Loucy (cell line): ENCODE measurements at regions not wholly inside any gene's neighbourhood (a gene's known extent, or its start where the extent isn't known, plus 50 kb on each side); places are given as distances from the start of the nearest gene placed in this dataset.

Experiments used
- H2AFZ ChIP-seq: fragments of 200-600 bp; sonication (generic); 2 replicates; pipeline ENCODE4 v1.6.0; 2016; ENCODE audit warnings: antibody characterized with exemption, mild to moderate bottlenecking, low read length, moderate library complexity
- H3F3A ChIP-seq: fragments of 200-600 bp; 2 replicates; pipeline ENCODE4 v1.6.0; 2016; ENCODE audit warnings: antibody characterized with exemption, low read depth, mild to moderate bottlenecking
- H3K27me3 ChIP-seq: fragments of 200-600 bp; sonication (generic); 2 replicates; pipeline ENCODE4 v1.6.1; 2014; ENCODE audit warnings: low read length, mild to moderate bottlenecking; ENCODE audit not compliant: insufficient read depth, poor library complexity, severe bottlenecking
- H3K36me3 ChIP-seq: fragments of 200-600 bp; sonication (generic); 2 replicates; pipeline ENCODE4 v1.6.1; 2016; ENCODE audit warnings: low read length; ENCODE audit not compliant: insufficient read depth
- H3K4me1 ChIP-seq: fragments of 200-600 bp; sonication (generic); 2 replicates; pipeline ENCODE4 v1.5.1; 2014; ENCODE audit warnings: low read length, mild to moderate bottlenecking; ENCODE audit not compliant: insufficient read depth, poor library complexity, severe bottlenecking
- H3K4me2 ChIP-seq: fragments of 200-600 bp; sonication (generic); 2 replicates; pipeline ENCODE4 v1.6.0; 2014; ENCODE audit warnings: antibody characterized with exemption, low read length, low read depth, mild to moderate bottlenecking; ENCODE audit not compliant: poor library complexity, severe bottlenecking
- H3K4me3 ChIP-seq: fragments of 200-600 bp; sonication (generic); 2 replicates; pipeline ENCODE4 v1.5.1; 2014; ENCODE audit warnings: low read length, mild to moderate bottlenecking, mixed read lengths; ENCODE audit not compliant: poor library complexity, severe bottlenecking
- H3K79me2 ChIP-seq: fragments of 200-600 bp; sonication (generic); 2 replicates; pipeline ENCODE4 v1.6.1; 2014; ENCODE audit warnings: low read length; ENCODE audit not compliant: insufficient read depth
- H3K9ac ChIP-seq: fragments of 200-600 bp; sonication (generic); 2 replicates; pipeline ENCODE4 v1.6.0; 2014; ENCODE audit warnings: mild to moderate bottlenecking, low read depth, low read length, moderate library complexity; ENCODE audit not compliant: poor library complexity, severe bottlenecking
- H3K9me2 ChIP-seq: fragments of 200-600 bp; sonication (generic); replicated peaks from 2 replicates; pipeline ENCODE4 v1.6.1; 2016; ENCODE audit warnings: low read depth, low read length, mixed read lengths
- H3K9me3 ChIP-seq: fragments of 200-600 bp; sonication (generic); 2 replicates; pipeline ENCODE4 v1.6.1; 2014; ENCODE audit warnings: mild to moderate bottlenecking, antibody characterized with exemption, low read length, low read depth; ENCODE audit not compliant: insufficient read depth
- H4K20me1 ChIP-seq: fragments of 200-600 bp; sonication (generic); 2 replicates; pipeline ENCODE4 v1.6.0; 2014; ENCODE audit warnings: antibody characterized with exemption, low read length, mild to moderate bottlenecking; ENCODE audit not compliant: insufficient read depth, poor library complexity, severe bottlenecking
- EZH2phosphoT487 ChIP-seq: fragments of 200-600 bp; IDR thresholded peaks from 2 replicates; pipeline ENCODE4 v1.6.1; 2018; ENCODE audit warnings: antibody characterized with exemption, mild to moderate bottlenecking, moderate library complexity, borderline replicate concordance
- TF ChIP-seq, protein P1 (sequence below): fragments of 200-600 bp; sonication (generic); conservative IDR thresholded peaks from 2 replicates; pipeline ENCODE4 v1.5.1; 2014; ENCODE audit warnings: mild to moderate bottlenecking, antibody characterized with exemption, low read length

DNA sequence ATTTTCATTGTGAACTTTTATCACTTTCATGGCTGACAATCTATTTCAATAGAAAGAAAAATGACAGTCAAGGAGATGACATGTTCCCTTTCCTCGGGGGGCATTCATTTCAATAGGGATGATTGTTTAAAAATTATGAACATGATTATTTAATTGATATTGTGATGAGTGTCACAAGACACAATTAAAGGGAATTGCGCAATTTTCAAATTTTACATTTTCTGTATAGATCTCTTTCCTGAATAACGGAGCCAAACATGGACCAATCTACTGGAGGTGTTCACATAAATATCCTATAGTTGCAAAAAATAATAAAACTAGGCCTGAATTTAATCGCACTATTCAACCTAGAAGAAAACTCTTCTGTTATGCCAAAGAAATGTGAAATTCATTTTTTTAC, 1274.6 kb downstream of the SLITRK5 start:
- Histone ChIP-seq H3K27me3 (no peaks in the 10 kb centered on the region), H3K36me3 (no peaks in the 10 kb centered on the region), H2AFZ (no peak overlapping the region), H3K4me3 (no peak overlapping the region), H3K9ac (no peak overlapping the region), H4K20me1 (no peaks in the 10 kb centered on the region), H3K79me2 (no peaks in the 10 kb centered on the region), H3K9me2 (no peaks in the 10 kb centered on the region), H3F3A (no peaks in the 10 kb centered on the region), H3K4me1 (no peaks in the 10 kb centered on the region), H3K4me2 (no peak overlapping the region), H3K9me3 (no peaks in the 10 kb centered on the region)
- no peak for TF ChIP-seq EZH2phosphoT487
- TF ChIP-seq, protein P1, sequence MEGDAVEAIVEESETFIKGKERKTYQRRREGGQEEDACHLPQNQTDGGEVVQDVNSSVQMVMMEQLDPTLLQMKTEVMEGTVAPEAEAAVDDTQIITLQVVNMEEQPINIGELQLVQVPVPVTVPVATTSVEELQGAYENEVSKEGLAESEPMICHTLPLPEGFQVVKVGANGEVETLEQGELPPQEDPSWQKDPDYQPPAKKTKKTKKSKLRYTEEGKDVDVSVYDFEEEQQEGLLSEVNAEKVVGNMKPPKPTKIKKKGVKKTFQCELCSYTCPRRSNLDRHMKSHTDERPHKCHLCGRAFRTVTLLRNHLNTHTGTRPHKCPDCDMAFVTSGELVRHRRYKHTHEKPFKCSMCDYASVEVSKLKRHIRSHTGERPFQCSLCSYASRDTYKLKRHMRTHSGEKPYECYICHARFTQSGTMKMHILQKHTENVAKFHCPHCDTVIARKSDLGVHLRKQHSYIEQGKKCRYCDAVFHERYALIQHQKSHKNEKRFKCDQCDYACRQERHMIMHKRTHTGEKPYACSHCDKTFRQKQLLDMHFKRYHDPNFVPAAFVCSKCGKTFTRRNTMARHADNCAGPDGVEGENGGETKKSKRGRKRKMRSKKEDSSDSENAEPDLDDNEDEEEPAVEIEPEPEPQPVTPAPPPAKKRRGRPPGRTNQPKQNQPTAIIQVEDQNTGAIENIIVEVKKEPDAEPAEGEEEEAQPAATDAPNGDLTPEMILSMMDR, result no peak

DNA sequence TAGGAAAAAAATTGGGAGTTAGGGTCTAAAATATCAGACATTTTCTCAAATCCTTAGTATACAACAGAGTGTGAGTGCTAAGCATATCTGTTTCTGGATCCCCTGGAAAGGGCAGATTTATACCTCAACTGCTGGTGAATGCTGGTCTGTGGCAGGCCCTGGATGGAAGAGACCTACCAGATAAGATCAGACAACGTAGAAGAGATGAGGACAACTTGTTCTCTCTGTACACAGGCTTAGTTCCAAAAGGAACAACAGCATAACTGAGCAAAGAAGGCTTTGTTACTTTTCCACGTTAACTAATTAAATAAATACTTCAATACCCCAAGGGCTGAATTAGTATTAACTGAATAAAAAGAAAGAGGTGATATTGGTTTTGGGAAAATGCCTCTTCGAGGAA, 1277.3 kb downstream of the SLITRK5 start:
- Histone ChIP-seq H3K9me2 (no peaks in the 10 kb centered on the region), H3K27me3 (no peaks in the 10 kb centered on the region), H3K9me3 (no peaks in the 10 kb centered on the region), H3K36me3 (no peaks in the 10 kb centered on the region), H4K20me1 (no peaks in the 10 kb centered on the region), H2AFZ (no peak overlapping the region), H3K4me2 (no peak overlapping the region), H3K4me3 (no peak overlapping the region), H3K9ac (no peak overlapping the region), H3K4me1 (no peaks in the 10 kb centered on the region), H3F3A (no peaks in the 10 kb centered on the region), H3K79me2 (no peaks in the 10 kb centered on the region)
- TF ChIP-seq, protein P1, result no peak
- TF ChIP-seq EZH2phosphoT487, result no peak

DNA sequence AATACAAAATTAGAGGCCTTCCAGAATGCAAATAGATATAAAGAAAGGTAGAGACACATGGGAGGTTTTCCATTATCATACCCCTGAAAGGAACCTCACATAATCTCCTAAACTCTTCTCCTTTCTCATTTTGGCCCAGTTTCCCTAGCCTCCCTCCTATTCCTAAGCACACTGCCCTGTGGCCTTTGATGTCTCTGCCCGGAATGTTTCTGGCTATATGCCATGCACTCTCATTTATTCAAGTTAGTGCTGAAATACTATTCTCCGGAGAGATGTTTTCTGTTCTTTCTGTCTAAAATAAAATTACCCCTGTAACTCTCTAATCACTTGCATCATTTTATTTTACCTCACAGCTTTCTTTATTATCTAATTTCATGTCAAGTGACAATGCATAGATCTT, 1287.7 kb downstream of the SLITRK5 start:
- TF ChIP-seq, protein P1, result no peak
- Histone ChIP-seq H3K79me2 (no peaks in the 10 kb centered on the region), H3K4me1 (no peaks in the 10 kb centered on the region), H3K27me3 (no peaks in the 10 kb centered on the region), H3K36me3 (no peaks in the 10 kb centered on the region), H3K9me3 (no peaks in the 10 kb centered on the region), H3K9me2 (no peaks in the 10 kb centered on the region), H3F3A (no peaks in the 10 kb centered on the region), H3K9ac (no peak overlapping the region), H4K20me1 (no peaks in the 10 kb centered on the region), H3K4me2 (no peak overlapping the region), H2AFZ (no peak overlapping the region), H3K4me3 (no peak overlapping the region)
